GM21528 (cell line): ENCODE measurements at regions not wholly inside any gene's neighbourhood (a gene's known extent, or its start where the extent isn't known, plus 50 kb on each side); places are given as distances from the start of the nearest gene placed in this dataset.

Experiments
- ATAC-seq: cut with Tn5 transposase; IDR thresholded peaks from one replicate; pipeline ENCODE4 v1.9.1; 2021; ENCODE audit warnings: mild to moderate bottlenecking, moderate library complexity; ENCODE audit not compliant: unreplicated experiment, low FRiP score

GRCh38 chr7:24505968-24506367 is 67.3 kb upstream of the PALS2 start:
- no peak for ATAC-seq

GRCh38 chr7:24508316-24508715 is 64.9 kb upstream of the PALS2 start:
- ATAC-seq = no peak

- no peak for ATAC-seq
Measured at GRCh38 chr7:24510759-24511158, 62.5 kb upstream of the PALS2 start.

- no peak for ATAC-seq
Measured at GRCh38 chr7:24517166-24517565, 56.1 kb upstream of the PALS2 start.

- no peak for ATAC-seq
Measured at GRCh38 chr7:24521917-24522623, 51.2 kb upstream of the PALS2 start.
